Activated CD4-positive, alpha-beta T cell treated with anti-CD3 and anti-CD28 coated beads for 1 hour (primary cell): ENCODE measurements at regions not wholly inside any gene's neighbourhood (a gene's known extent, or its start where the extent isn't known, plus 50 kb on each side); places are given as distances from the start of the nearest gene placed in this dataset.

Experiments used
- DNase-seq: peaks from one replicate; pipeline ENCODE4 v3.0.0-alpha.2; 2020

GRCh38 chr12:125372085-125372484 lies 306.9 kb downstream of the AACS start:
- DNase-seq: no peak

GRCh38 chr12:125373375-125373774 lies 308.1 kb downstream of the AACS start:
- no peak for DNase-seq

- DNase-seq: no peak
These were observed 311.2 kb downstream of the AACS start for GRCh38 chr12:125376422-125376821.

- DNase-seq: no peak
These were observed 311.9 kb downstream of the AACS start for GRCh38 chr12:125377093-125377492.

GRCh38 chr12:125381373-125381772 lies 316.1 kb downstream of the AACS start:
- DNase-seq: no peak

- no peak for DNase-seq
These were observed 317.7 kb downstream of the AACS start for GRCh38 chr12:125382926-125383325.

- no peak for DNase-seq
These were observed 321.4 kb downstream of the AACS start for GRCh38 chr12:125386652-125387051.

GRCh38 chr12:125387206-125387605 lies 322.0 kb downstream of the AACS start:
- no peak for DNase-seq

- DNase-seq: no peak
These were observed 323.9 kb downstream of the AACS start for GRCh38 chr12:125389061-125389697.

GRCh38 chr12:125393569-125393968 lies 328.3 kb downstream of the AACS start:
- no peak for DNase-seq

- no peak for DNase-seq
These were observed 330.5 kb downstream of the AACS start for GRCh38 chr12:125395583-125396215.

GRCh38 chr12:125399489-125399888 lies 334.3 kb downstream of the AACS start:
- no peak for DNase-seq

- no peak for DNase-seq
These were observed 337.9 kb downstream of the AACS start for GRCh38 chr12:125402874-125403789.

- no peak for DNase-seq
These were observed 338.6 kb downstream of the AACS start for GRCh38 chr12:125403843-125404242.

- DNase-seq: no peak
These were observed 340.9 kb downstream of the AACS start for GRCh38 chr12:125406131-125406530.

GRCh38 chr12:125408718-125409117 lies 343.5 kb downstream of the AACS start:
- no peak for DNase-seq

GRCh38 chr12:125412506-125412905 lies 347.3 kb downstream of the AACS start:
- no peak for DNase-seq

GRCh38 chr12:125417446-125417845 lies 352.2 kb downstream of the AACS start:
- DNase-seq: no peak

- DNase-seq: no peak
These were observed 353.8 kb downstream of the AACS start for GRCh38 chr12:125418902-125419564.

GRCh38 chr12:125424909-125425308 lies 359.7 kb downstream of the AACS start:
- no peak for DNase-seq

- no peak for DNase-seq
These were observed 366.3 kb downstream of the AACS start for GRCh38 chr12:125431516-125431915.

- no peak for DNase-seq
These were observed 368.9 kb downstream of the AACS start for GRCh38 chr12:125434131-125434530.

GRCh38 chr12:125434936-125435443 lies 369.8 kb downstream of the AACS start:
- no peak for DNase-seq
